ENCODE measurements at regions not wholly inside any gene's neighbourhood (a gene's known extent, or its start where the extent isn't known, plus 50 kb on each side); places are given as distances from the start of the nearest gene placed in this dataset.
A peak's percentile ranks its signal among the peaks of the same experiment; 100 is the strongest.

- H3K27me3 ChIP-seq (ENCODE audit: insufficient read depth, low read depth, low read length): no peaks in the 10 kb centered on the region
- no peak for TF ChIP-seq MXI1 (conservative IDR thresholded peaks at IDR 0.05; ENCODE audit: poor library complexity, severe bottlenecking)
- TF ChIP-seq EZH2 (IDR thresholded peaks at IDR 0.05; ENCODE audit: borderline replicate concordance, insufficient read depth, low read length, poor library complexity, severe bottlenecking): no peak
- TF ChIP-seq RAD21 (conservative IDR thresholded peaks at IDR 0.05): no peak
- no peak for TF ChIP-seq REST (IDR thresholded peaks at IDR 0.05; ENCODE audit: borderline replicate concordance)
- TF ChIP-seq POLR2AphosphoS5 (IDR thresholded peaks at IDR 0.05): no peak
- no peak for TF ChIP-seq CTCF (IDR thresholded peaks at IDR 0.05; ENCODE audit: poor library complexity, severe bottlenecking)
- no peak for TF ChIP-seq SMC3 (conservative IDR thresholded peaks at IDR 0.05; ENCODE audit: poor library complexity)
- TF ChIP-seq TAF1 (IDR thresholded peaks at IDR 0.05; ENCODE audit: low read depth): no peak
- no peak for TF ChIP-seq EP300 (conservative IDR thresholded peaks at IDR 0.05; ENCODE audit: poor library complexity, severe bottlenecking)
- H2AFZ ChIP-seq (ENCODE audit: low read depth, low read length): no peak overlapping the region
- no peaks in the 10 kb centered on the region for H3F3A ChIP-seq (ENCODE audit: insufficient read depth, low read length, poor library complexity, severe bottlenecking)
- peak overlapping the region; percentile 26 for H3K4me3 ChIP-seq (ENCODE audit: low read length)
- H3K9me3 ChIP-seq (ENCODE audit: low read length): no peaks in the 10 kb centered on the region
- H3K36me3 ChIP-seq (ENCODE audit: insufficient read depth, low read length): no peaks in the 10 kb centered on the region
- H3K27ac ChIP-seq (ENCODE audit: low read length): peak overlapping the region; percentile 93
- no peaks in the 10 kb centered on the region for H3K79me2 ChIP-seq (replicated peaks; ENCODE audit: insufficient read depth, low read length)
- peak overlapping the region; percentile 54 for H3K9ac ChIP-seq (ENCODE audit: low read length)
- H4K20me1 ChIP-seq (ENCODE audit: insufficient read depth): no peaks in the 10 kb centered on the region
- H3K4me2 ChIP-seq (ENCODE audit: low read length): no peak overlapping the region
- H3K9me2 ChIP-seq (ENCODE audit: insufficient read depth, low read length): no peaks in the 10 kb centered on the region
Observed at GRCh38 chr2:105631011-105631410, 113.7 kb upstream of the NCK2 start.

GRCh38 chr2:105629634-105630033 lies 115.1 kb upstream of the NCK2 start:
- Histone ChIP-seq H3K27me3 (ENCODE audit: insufficient read depth, low read depth, low read length) (no peaks in the 10 kb centered on the region), H3K27ac (ENCODE audit: low read length) (no peak overlapping the region), H3K9me2 (ENCODE audit: insufficient read depth, low read length) (no peaks in the 10 kb centered on the region), H2AFZ (ENCODE audit: low read depth, low read length) (no peak overlapping the region), H3K9me3 (ENCODE audit: low read length) (no peaks in the 10 kb centered on the region), H3F3A (ENCODE audit: insufficient read depth, low read length, poor library complexity, severe bottlenecking) (no peaks in the 10 kb centered on the region), H3K36me3 (ENCODE audit: insufficient read depth, low read length) (no peaks in the 10 kb centered on the region), H3K79me2 (replicated peaks; ENCODE audit: insufficient read depth, low read length) (no peaks in the 10 kb centered on the region), H3K9ac (ENCODE audit: low read length) (no peak overlapping the region), H3K4me3 (ENCODE audit: low read length) (no peak overlapping the region), H3K4me2 (ENCODE audit: low read length) (no peak overlapping the region), H4K20me1 (ENCODE audit: insufficient read depth) (no peaks in the 10 kb centered on the region)
- TF ChIP-seq EZH2 (IDR thresholded peaks at IDR 0.05; ENCODE audit: borderline replicate concordance, insufficient read depth, low read length, poor library complexity, severe bottlenecking): no peak
- TF ChIP-seq REST (IDR thresholded peaks at IDR 0.05; ENCODE audit: borderline replicate concordance): no peak
- TF ChIP-seq MXI1 (conservative IDR thresholded peaks at IDR 0.05; ENCODE audit: poor library complexity, severe bottlenecking): no peak
- no peak for TF ChIP-seq RAD21 (conservative IDR thresholded peaks at IDR 0.05)
